ENCODE measurements at regions not wholly inside any gene's neighbourhood (a gene's known extent, or its start where the extent isn't known, plus 50 kb on each side); places are given as distances from the start of the nearest gene placed in this dataset.
A peak's percentile ranks its signal among the peaks of the same experiment; 100 is the strongest.

GRCh38 chr18:11523804-11524203 is 85.6 kb upstream of the SLC35G4 start:
- Histone ChIP-seq H3K9me3 (no peaks in the 10 kb centered on the region), H3K4me3 (no peak overlapping the region), H3K4me1 (peaks cover 0 to 6% (median 0%) of the 10 kb centered on the region in 4 donors), H3K36me3 (no peaks in the 10 kb centered on the region), H3K27ac (no peak overlapping the region), H3K27me3 (no peaks in the 10 kb centered on the region)
- intact Hi-C loops (cut with DNase I; ENCODE audit: low total_unique reads): no loop called here
- DNase-seq: no peak
- no peak for TF ChIP-seq CTCF (IDR thresholded peaks at IDR 0.05)

- intact Hi-C loops (cut with DNase I; ENCODE audit: low total_unique reads): no loop called here
- H3K9me3 ChIP-seq: no peaks in the 10 kb centered on the region
- no peaks in the 10 kb centered on the region for H3K27me3 ChIP-seq
- DNase-seq: no peak
- no peaks in the 10 kb centered on the region for H3K36me3 ChIP-seq
- H3K4me1 ChIP-seq: peaks cover 0 to 6% (median 0%) of the 10 kb centered on the region in 4 donors
- no peak overlapping the region for H3K27ac ChIP-seq
- no peak overlapping the region for H3K4me3 ChIP-seq
- no peak for TF ChIP-seq CTCF (IDR thresholded peaks at IDR 0.05)
Measured at GRCh38 chr18:11522992-11523391, 86.4 kb upstream of the SLC35G4 start.

- Histone ChIP-seq H3K36me3 (no peaks in the 10 kb centered on the region), H3K4me3 (no peak overlapping the region), H3K4me1 (peaks cover 0 to 6% (median 0%) of the 10 kb centered on the region in 4 donors), H3K9me3 (no peaks in the 10 kb centered on the region), H3K27ac (no peak overlapping the region), H3K27me3 (no peaks in the 10 kb centered on the region)
- no peak for TF ChIP-seq CTCF (IDR thresholded peaks at IDR 0.05)
- intact Hi-C loops (cut with DNase I; ENCODE audit: low total_unique reads): no loop called here
- DNase-seq: no peak
Measured at GRCh38 chr18:11521853-11522252, 87.5 kb upstream of the SLC35G4 start.

- intact Hi-C loops (cut with DNase I; ENCODE audit: low total_unique reads): no loop called here
- no peaks in the 10 kb centered on the region for H3K27me3 ChIP-seq
- no peaks in the 10 kb centered on the region for H3K9me3 ChIP-seq
- peaks cover 0 to 6% (median 0%) of the 10 kb centered on the region in 4 donors for H3K4me1 ChIP-seq
- no peak overlapping the region for H3K4me3 ChIP-seq
- H3K27ac ChIP-seq: no peak overlapping the region
- DNase-seq: no peak
- H3K36me3 ChIP-seq: no peaks in the 10 kb centered on the region
- TF ChIP-seq CTCF (IDR thresholded peaks at IDR 0.05): no peak
Measured at GRCh38 chr18:11520536-11520935, 88.9 kb upstream of the SLC35G4 start.

GRCh38 chr18:11518788-11519685 is 90.4 kb upstream of the SLC35G4 start:
- H3K4me1 ChIP-seq: peaks cover 0 to 6% (median 0%) of the 10 kb centered on the region in 4 donors
- no peak overlapping the region for H3K27ac ChIP-seq
- H3K36me3 ChIP-seq: no peaks in the 10 kb centered on the region
- H3K27me3 ChIP-seq: no peaks in the 10 kb centered on the region
- intact Hi-C loops (cut with DNase I; ENCODE audit: low total_unique reads): no loop called here
- TF ChIP-seq CTCF (IDR thresholded peaks at IDR 0.05): peak; percentile 9 to 25
- no peak for DNase-seq
- H3K9me3 ChIP-seq: no peaks in the 10 kb centered on the region
- H3K4me3 ChIP-seq: no peak overlapping the region

Data from tibial artery (tissue), 4 donors.